Left renal pelvis (tissue), 4 donors: ENCODE measurements at regions not wholly inside any gene's neighbourhood (a gene's known extent, or its start where the extent isn't known, plus 50 kb on each side); places are given as distances from the start of the nearest gene placed in this dataset.

Experiments
- DNase-seq, 4 donors: peaks; one replicate each; pipeline ENCODE4 v3.0.0-alpha.2; 2013; ENCODE audit warnings: low read depth in 4 of 4, low spot score in 3 of 4

- no peak for DNase-seq
Measured at GRCh38 chr4:178137732-178138471, 695.7 kb upstream of the AGA start.

- no peak for DNase-seq
Measured at GRCh38 chr4:178138491-178138890, 696.3 kb upstream of the AGA start.

- DNase-seq: no peak
Measured at GRCh38 chr4:178140326-178140915, 698.2 kb upstream of the AGA start.

- DNase-seq: no peak
Measured at GRCh38 chr4:178142724-178143123, 700.5 kb upstream of the AGA start.

- DNase-seq: no peak
Measured at GRCh38 chr4:178148106-178148505, 705.9 kb upstream of the AGA start.

GRCh38 chr4:178165251-178165950 is 723.2 kb upstream of the AGA start:
- no peak for DNase-seq

GRCh38 chr4:178165951-178166308 is 723.7 kb upstream of the AGA start:
- no peak for DNase-seq

GRCh38 chr4:178173771-178174170 is 731.5 kb upstream of the AGA start:
- DNase-seq: no peak

- no peak for DNase-seq
Measured at GRCh38 chr4:178174756-178175155, 732.5 kb upstream of the AGA start.

- no peak for DNase-seq
Measured at GRCh38 chr4:178185517-178185916, 743.3 kb upstream of the AGA start.

GRCh38 chr4:178192611-178193010 is 750.4 kb upstream of the AGA start:
- DNase-seq: no peak

GRCh38 chr4:178196751-178197374 is 754.6 kb upstream of the AGA start:
- DNase-seq: no peak

GRCh38 chr4:178198691-178199090 is 756.5 kb upstream of the AGA start:
- no peak for DNase-seq

- no peak for DNase-seq
Measured at GRCh38 chr4:178202422-178202821, 760.2 kb upstream of the AGA start.

- no peak for DNase-seq
Measured at GRCh38 chr4:178205826-178206225, 763.6 kb upstream of the AGA start.

GRCh38 chr4:178215309-178215708 is 773.1 kb upstream of the AGA start:
- no peak for DNase-seq

GRCh38 chr4:178215763-178216162 is 773.5 kb upstream of the AGA start:
- no peak for DNase-seq

GRCh38 chr4:178226421-178226820 is 784.2 kb upstream of the AGA start:
- peak in 1 of 4 donors; percentile 5 for DNase-seq

GRCh38 chr4:178233906-178234305 is 791.7 kb upstream of the AGA start:
- no peak for DNase-seq

- DNase-seq: no peak
Measured at GRCh38 chr4:178240891-178241290, 798.7 kb upstream of the AGA start.

- no peak for DNase-seq
Measured at GRCh38 chr4:178241601-178242118, 799.4 kb upstream of the AGA start.
